SK-N-SH (cell line): ENCODE measurements at regions not wholly inside any gene's neighbourhood (a gene's known extent, or its start where the extent isn't known, plus 50 kb on each side); places are given as distances from the start of the nearest gene placed in this dataset.

Source experiments
- CTCF ChIA-PET: fragments of 300-600, 350-600 bp; formaldehyde crosslinking; extraction: SDS; loops from one replicate; lab custom pipeline; 2021; lab: Yijun Ruan, JAX
- POLR2A ChIA-PET: fragments of 350-600 bp; sonication (Branson Sonifier 250); formaldehyde crosslinking; extraction: SDS; loops from one replicate; lab custom pipeline; 2020; ENCODE audit warnings: antibody characterized with exemption, inconsistent platforms; lab: Yijun Ruan, JAX
- DNase-seq: peaks from one replicate; pipeline ENCODE4 v3.0.0; 2012
- H2AFZ ChIP-seq: fragments of 200-600 bp; sonication (generic); 2 replicates; pipeline ENCODE4 v1.8.1; 2016; ENCODE audit warnings: antibody characterized with exemption, mild to moderate bottlenecking, low read depth
- H3F3A ChIP-seq: fragments of 200-600 bp; sonication (generic); replicated peaks from 2 replicates; pipeline ENCODE3; 2016; ENCODE audit warnings: antibody characterized with exemption, mild to moderate bottlenecking; ENCODE audit not compliant: insufficient read depth
- H3K27ac ChIP-seq, 2 experiments: fragments of 200-500 bp in 1 of 2; fragments of 200-600 bp in 1 of 2; sonication (Bioruptor generic) in 1 of 2; sonication (generic), shearing (Covaris generic) in 1 of 2; 2 replicates each; pipeline versions ENCODE4 v1.5.1 to v1.6.1; 2014 to 2016; ENCODE audit warnings: low read depth in 2 of 2, inconsistent platforms in 1 of 2, low read length in 1 of 2, mild to moderate bottlenecking in 1 of 2, mixed read lengths in 1 of 2
- H3K27me3 ChIP-seq: fragments of 200-600 bp; sonication (generic), shearing (Covaris generic); 2 replicates; pipeline ENCODE4 v1.6.1; 2016; ENCODE audit warnings: mixed run types; ENCODE audit not compliant: insufficient read depth
- H3K36me3 ChIP-seq, 2 experiments: fragments of 200-500 bp in 1 of 2; fragments of 200-600 bp in 1 of 2; sonication (Bioruptor generic) in 1 of 2; sonication (generic) in 1 of 2; replicated peaks in 1 of 2; 2 replicates each; pipeline versions ENCODE3 to v1.5.1; 2014 to 2016; ENCODE audit warnings: low read length in 1 of 2, mild to moderate bottlenecking in 1 of 2; ENCODE audit not compliant: insufficient read depth in 2 of 2, control insufficient read depth in 1 of 2
- H3K4me1 ChIP-seq, 2 experiments: fragments of 200-500 bp in 1 of 2; fragments of 200-600 bp in 1 of 2; sonication (Bioruptor generic) in 1 of 2; sonication (generic), shearing (Covaris generic) in 1 of 2; 2 replicates each; pipeline versions ENCODE4 v1.5.1 to v1.6.1; 2014 to 2016; ENCODE audit warnings: low read depth in 1 of 2, low read length in 1 of 2, mixed run types in 1 of 2; ENCODE audit not compliant: insufficient read depth in 2 of 2, control insufficient read depth in 1 of 2
- H3K4me2 ChIP-seq: fragments of 200-600 bp; sonication (generic), shearing (Covaris generic); 2 replicates; pipeline ENCODE4 v1.6.1; 2017; ENCODE audit warnings: mixed run types
- H3K4me3 ChIP-seq, 2 experiments: fragments of 200-500 bp in 1 of 2; fragments of 200-600 bp in 1 of 2; sonication (Bioruptor generic) in 1 of 2; sonication (generic), shearing (Covaris generic) in 1 of 2; 2 replicates each; pipeline versions ENCODE4 v1.5.1 to v1.8.1; 2014 to 2016; ENCODE audit warnings: low read depth in 2 of 2, inconsistent platforms in 1 of 2, low read length in 1 of 2, mild to moderate bottlenecking in 1 of 2, mixed read lengths in 1 of 2, moderate library complexity in 1 of 2
- H3K79me2 ChIP-seq: fragments of 200-600 bp; sonication (generic); 2 replicates; pipeline ENCODE4 v1.8.1; 2017; ENCODE audit warnings: mild to moderate bottlenecking; ENCODE audit not compliant: insufficient read depth
- H3K9ac ChIP-seq: fragments of 200-600 bp; sonication (generic); 2 replicates; pipeline ENCODE4 v1.6.1; 2017; ENCODE audit warnings: mixed run types
- H3K9me2 ChIP-seq: fragments of 200-600 bp; sonication (generic); 2 replicates; pipeline ENCODE4 v1.6.1; 2017; ENCODE audit warnings: mixed run types
- H3K9me3 ChIP-seq: fragments of 200-600 bp; sonication (generic); 2 replicates; pipeline ENCODE4 v1.6.1; 2017; ENCODE audit warnings: mixed run types, mild to moderate bottlenecking, moderate library complexity
- H4K20me1 ChIP-seq: fragments of 200-600 bp; sonication (generic); 2 replicates; pipeline ENCODE4 v1.6.1; 2017; ENCODE audit warnings: mild to moderate bottlenecking, mixed run types; ENCODE audit not compliant: insufficient read depth
- CHD2 ChIP-seq: fragments of 150-350 bp; IDR thresholded peaks from 2 replicates; pipeline ENCODE4 v1.6.1; 2018; ENCODE audit warnings: low read length; ENCODE audit not compliant: partially characterized antibody
- ELF1 ChIP-seq: IDR thresholded peaks from 2 replicates; pipeline ENCODE4 v1.4.0; 2012
- EZH2phosphoT487 ChIP-seq: fragments of 200-600 bp; sonication (generic); IDR thresholded peaks from 2 replicates; pipeline ENCODE4 v1.6.1; 2017; ENCODE audit warnings: low read depth, mixed run types, mild to moderate bottlenecking, antibody characterized with exemption, moderate library complexity, borderline replicate concordance
- FOSL2 ChIP-seq: IDR thresholded peaks from 2 replicates; pipeline ENCODE4 v1.4.0; 2012; ENCODE audit warnings: low read depth, mild to moderate bottlenecking, moderate library complexity, borderline replicate concordance
- GATA2 ChIP-seq: sonication (generic); formaldehyde crosslinking; IDR thresholded peaks from 2 replicates; pipeline ENCODE4 v1.5.0; 2020; ENCODE audit warnings: mild to moderate bottlenecking, missing genetic modification reagents
- MAX ChIP-seq: IDR thresholded peaks from 2 replicates; pipeline ENCODE4 v1.4.0; 2012; ENCODE audit warnings: low read depth
- MXI1 ChIP-seq: IDR thresholded peaks from 2 replicates; pipeline ENCODE4 v1.6.1; 2012; ENCODE audit warnings: mild to moderate bottlenecking, low read depth, low read length, improper control_type of control experiment
- NRF1 ChIP-seq: IDR thresholded peaks from 2 replicates; pipeline ENCODE4 v1.6.1; 2012; ENCODE audit warnings: low read depth, mild to moderate bottlenecking, low read length
- POLR2AphosphoS5 ChIP-seq: IDR thresholded peaks from 2 replicates; pipeline ENCODE4 v1.6.1; 2012; ENCODE audit warnings: low read depth, low read length
- RAD21 ChIP-seq: IDR thresholded peaks from 2 replicates; pipeline ENCODE4 v1.6.1; 2012; ENCODE audit warnings: mild to moderate bottlenecking, low read length
- RCOR1 ChIP-seq: fragments of 150-350 bp; IDR thresholded peaks from 2 replicates; pipeline ENCODE4 v1.6.1; 2017; ENCODE audit warnings: antibody characterized with exemption, low read length
- REST ChIP-seq: IDR thresholded peaks from 2 replicates; pipeline ENCODE4 v1.6.1; 2012; ENCODE audit warnings: mild to moderate bottlenecking, low read depth, low read length, moderate library complexity
- RXRA ChIP-seq: IDR thresholded peaks from 2 replicates; pipeline ENCODE4 v1.4.0; 2012; ENCODE audit warnings: low read depth, mild to moderate bottlenecking, borderline replicate concordance
- SMC3 ChIP-seq: IDR thresholded peaks from 2 replicates; pipeline ENCODE4 v1.6.1; 2012; ENCODE audit warnings: low read depth, low read length, improper control_type of control experiment
- TAF1 ChIP-seq: IDR thresholded peaks from 2 replicates; pipeline ENCODE4 v1.6.1; 2012; ENCODE audit warnings: low read depth, mild to moderate bottlenecking, low read length, moderate library complexity, borderline replicate concordance
- TCF12 ChIP-seq: IDR thresholded peaks from 2 replicates; pipeline ENCODE4 v1.4.0; 2012
- USF1 ChIP-seq: IDR thresholded peaks from 2 replicates; pipeline ENCODE4 v1.4.0; 2012; ENCODE audit warnings: low read depth, borderline replicate concordance
- YY1 ChIP-seq: IDR thresholded peaks from 2 replicates; pipeline ENCODE4 v1.4.0; 2012; ENCODE audit warnings: low read depth, mild to moderate bottlenecking
- WGBS: methylation state at CpG from one replicate; pipeline ENCODE4 v1.1.6; 2017; ENCODE audit warnings: low lambda C conversion rate; 5-methylcytosine and 5-hydroxymethylcytosine counted together

- peaks cover 0 to 45% of the 10 kb centered on the region in 2 experiments; a peak in 2 of 4 replicates for H3K4me1 ChIP-seq
- H3F3A ChIP-seq: no peaks in the 10 kb centered on the region
- H3K79me2 ChIP-seq: no peaks in the 10 kb centered on the region
- H3K36me3 ChIP-seq: no peaks in the 10 kb centered on the region
- H2AFZ ChIP-seq: no peak overlapping the region
- H3K27ac ChIP-seq: peak overlapping the region in 1 of 2 experiments; percentile 100; a peak in 2 of 4 replicates
- TF ChIP-seq YY1: no peak
- TF ChIP-seq POLR2AphosphoS5: no peak
- TF ChIP-seq TAF1: no peak
- no peak for TF ChIP-seq NRF1
- no peak for TF ChIP-seq TCF12
- TF ChIP-seq MXI1: no peak
- TF ChIP-seq RCOR1: no peak
- no peak for TF ChIP-seq USF1
- no peak for TF ChIP-seq REST
- no peak for TF ChIP-seq MAX
- no peak overlapping the region for H3K4me3 ChIP-seq
- no peak overlapping the region for H3K9ac ChIP-seq
- no peaks in the 10 kb centered on the region for H3K9me2 ChIP-seq
- no peaks in the 10 kb centered on the region for H4K20me1 ChIP-seq
- DNase-seq: peak; percentile 31
- no peak overlapping the region for H3K4me2 ChIP-seq
- CTCF ChIA-PET: interaction anchor here (1.0 to 2.7 kb wide), 8 partner anchors 13 to 494 kb away, joined by 3 to 14 read pairs (median 4); no protein-coding TSS in a partner anchor
- no peaks in the 10 kb centered on the region for H3K27me3 ChIP-seq
- POLR2A ChIA-PET: interaction anchor here (0.8 to 2.4 kb wide), 20 partner anchors 70 to 434 kb away, joined by 3 to 29 read pairs (median 5); partner anchors contain the start of gene HAND2
- WGBS: 60% methylated on average over 4 of the region's 4 CpGs
- no peaks in the 10 kb centered on the region for H3K9me3 ChIP-seq
Observed at GRCh38 chr4:173765751-173766150, 235.7 kb upstream of the HAND2 start.

- no peak for DNase-seq
- no peaks in the 10 kb centered on the region for H3K36me3 ChIP-seq
- CTCF ChIA-PET: interaction anchor here (0.7 to 2.6 kb wide), 6 partner anchors 10 to 257 kb away, joined by 3 to 16 read pairs (median 4); no protein-coding TSS in a partner anchor
- no peak overlapping the region for H3K9ac ChIP-seq
- H3K27ac ChIP-seq: peak overlapping the region in 1 of 2 experiments; percentile 100; a peak in 2 of 4 replicates
- peaks cover 0 to 50% of the 10 kb centered on the region in 2 experiments; a peak in 2 of 4 replicates for H3K4me1 ChIP-seq
- no peak overlapping the region for H3K4me2 ChIP-seq
- no peaks in the 10 kb centered on the region for H4K20me1 ChIP-seq
- no peaks in the 10 kb centered on the region for H3K9me2 ChIP-seq
- no peak for TF ChIP-seq SMC3
- TF ChIP-seq POLR2AphosphoS5: no peak
- no peak for TF ChIP-seq EZH2phosphoT487
- no peak for TF ChIP-seq RXRA
- TF ChIP-seq CHD2: no peak
- TF ChIP-seq FOSL2: no peak
- TF ChIP-seq TCF12: no peak
- TF ChIP-seq GATA2 (CRISPR knock-in tag): no peak
- no peak for TF ChIP-seq MAX
- no peak for TF ChIP-seq RAD21
- TF ChIP-seq ELF1: no peak
- H3K27me3 ChIP-seq: no peaks in the 10 kb centered on the region
- H3F3A ChIP-seq: no peaks in the 10 kb centered on the region
- no peak overlapping the region for H2AFZ ChIP-seq
- POLR2A ChIA-PET: interaction anchor here (0.7 to 1.7 kb wide), 4 partner anchors 167 to 236 kb away, joined by 3 to 5 read pairs (median 4); partner anchors contain the start of gene HAND2
- no peaks in the 10 kb centered on the region for H3K9me3 ChIP-seq
- H3K79me2 ChIP-seq: no peaks in the 10 kb centered on the region
- WGBS: 44% methylated on average over 4 of the region's 4 CpGs
- no peak overlapping the region for H3K4me3 ChIP-seq
Observed at GRCh38 chr4:173763389-173763788, 233.4 kb upstream of the HAND2 start.
